Esophagus squamous epithelium (tissue), 4 donors: ENCODE measurements at regions not wholly inside any gene's neighbourhood (a gene's known extent, or its start where the extent isn't known, plus 50 kb on each side); places are given as distances from the start of the nearest gene placed in this dataset.

ENCODE experiments used
- POLR2A ChIP-seq, 4 donors: fragments of 450-650 bp; IDR thresholded peaks; one replicate each; pipeline ENCODE4 v1.6.1; 2017; ENCODE audit warnings: antibody characterized with exemption in 4 of 4, mild to moderate bottlenecking in 4 of 4, moderate library complexity in 3 of 4
- TF ChIP-seq, protein P1 (sequence below), 6 experiments: fragments of 450-650 bp in 4 of 6; fragments of 200-600 bp in 2 of 6; sonication (generic) in 2 of 6; IDR thresholded peaks; one replicate each; pipeline ENCODE4 v1.5.1; 2016 to 2019; ENCODE audit warnings: antibody characterized with exemption in 6 of 6, mild to moderate bottlenecking in 4 of 6, moderate library complexity in 4 of 6

DNA sequence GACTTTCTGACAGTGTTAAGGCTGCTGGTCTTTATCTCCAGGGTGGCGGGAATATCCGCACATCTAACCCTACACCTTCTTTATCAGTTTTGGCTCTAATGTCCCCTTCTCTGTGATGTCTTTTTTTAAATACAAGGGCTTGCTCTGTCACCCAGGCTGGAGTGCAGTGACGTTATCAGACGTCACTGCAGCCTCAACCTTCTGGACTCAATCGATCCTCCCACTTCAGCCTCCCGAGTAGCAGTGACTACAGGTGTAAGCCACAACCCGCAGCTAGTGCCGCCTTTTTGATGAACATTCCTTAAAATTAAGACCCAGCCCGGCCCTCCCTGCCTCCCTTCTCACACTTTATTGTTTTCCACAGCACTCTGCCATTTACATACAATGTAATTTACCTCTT, 120.1 kb upstream of the CDH4 start:
- TF ChIP-seq, protein P1, sequence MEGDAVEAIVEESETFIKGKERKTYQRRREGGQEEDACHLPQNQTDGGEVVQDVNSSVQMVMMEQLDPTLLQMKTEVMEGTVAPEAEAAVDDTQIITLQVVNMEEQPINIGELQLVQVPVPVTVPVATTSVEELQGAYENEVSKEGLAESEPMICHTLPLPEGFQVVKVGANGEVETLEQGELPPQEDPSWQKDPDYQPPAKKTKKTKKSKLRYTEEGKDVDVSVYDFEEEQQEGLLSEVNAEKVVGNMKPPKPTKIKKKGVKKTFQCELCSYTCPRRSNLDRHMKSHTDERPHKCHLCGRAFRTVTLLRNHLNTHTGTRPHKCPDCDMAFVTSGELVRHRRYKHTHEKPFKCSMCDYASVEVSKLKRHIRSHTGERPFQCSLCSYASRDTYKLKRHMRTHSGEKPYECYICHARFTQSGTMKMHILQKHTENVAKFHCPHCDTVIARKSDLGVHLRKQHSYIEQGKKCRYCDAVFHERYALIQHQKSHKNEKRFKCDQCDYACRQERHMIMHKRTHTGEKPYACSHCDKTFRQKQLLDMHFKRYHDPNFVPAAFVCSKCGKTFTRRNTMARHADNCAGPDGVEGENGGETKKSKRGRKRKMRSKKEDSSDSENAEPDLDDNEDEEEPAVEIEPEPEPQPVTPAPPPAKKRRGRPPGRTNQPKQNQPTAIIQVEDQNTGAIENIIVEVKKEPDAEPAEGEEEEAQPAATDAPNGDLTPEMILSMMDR (IDR thresholded peaks at IDR 0.05), result no peak
- no peak for TF ChIP-seq POLR2A (IDR thresholded peaks at IDR 0.05)
